ENCODE measurements at regions not wholly inside any gene's neighbourhood (a gene's known extent, or its start where the extent isn't known, plus 50 kb on each side); places are given as distances from the start of the nearest gene placed in this dataset.

DNA sequence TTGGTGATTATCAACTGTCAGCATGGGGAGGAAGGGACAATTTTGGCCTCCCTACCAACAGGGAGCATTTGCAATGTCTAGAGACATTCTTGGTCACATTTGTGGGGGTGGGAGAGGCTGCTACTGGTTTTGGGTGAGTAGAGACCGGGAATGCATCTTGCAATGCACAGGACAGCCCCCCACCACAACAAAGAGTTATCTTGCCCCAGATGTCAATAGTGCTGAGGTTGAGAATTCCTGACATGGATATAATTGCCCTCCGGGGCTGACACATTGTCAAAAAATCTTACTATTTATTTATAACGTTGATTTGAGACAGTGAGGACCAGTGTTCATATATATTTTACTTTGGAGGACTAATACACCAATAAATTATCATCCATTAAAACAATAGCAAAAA is 316.1 kb downstream of the PSAT1 start:
- Histone ChIP-seq H3K36me3 (ENCODE audit: control insufficient read depth, insufficient read depth, low read length) (no peaks in the 10 kb centered on the region), H3K27me3 (ENCODE audit: control insufficient read depth, insufficient read depth, low read length) (no peaks in the 10 kb centered on the region), H3K4me3 (ENCODE audit: low read depth, low read length) (no peak overlapping the region)
- CTCF ChIA-PET: no interaction called here
- DNase-seq (ENCODE audit: low read depth): no peak
- TF ChIP-seq, protein P1, sequence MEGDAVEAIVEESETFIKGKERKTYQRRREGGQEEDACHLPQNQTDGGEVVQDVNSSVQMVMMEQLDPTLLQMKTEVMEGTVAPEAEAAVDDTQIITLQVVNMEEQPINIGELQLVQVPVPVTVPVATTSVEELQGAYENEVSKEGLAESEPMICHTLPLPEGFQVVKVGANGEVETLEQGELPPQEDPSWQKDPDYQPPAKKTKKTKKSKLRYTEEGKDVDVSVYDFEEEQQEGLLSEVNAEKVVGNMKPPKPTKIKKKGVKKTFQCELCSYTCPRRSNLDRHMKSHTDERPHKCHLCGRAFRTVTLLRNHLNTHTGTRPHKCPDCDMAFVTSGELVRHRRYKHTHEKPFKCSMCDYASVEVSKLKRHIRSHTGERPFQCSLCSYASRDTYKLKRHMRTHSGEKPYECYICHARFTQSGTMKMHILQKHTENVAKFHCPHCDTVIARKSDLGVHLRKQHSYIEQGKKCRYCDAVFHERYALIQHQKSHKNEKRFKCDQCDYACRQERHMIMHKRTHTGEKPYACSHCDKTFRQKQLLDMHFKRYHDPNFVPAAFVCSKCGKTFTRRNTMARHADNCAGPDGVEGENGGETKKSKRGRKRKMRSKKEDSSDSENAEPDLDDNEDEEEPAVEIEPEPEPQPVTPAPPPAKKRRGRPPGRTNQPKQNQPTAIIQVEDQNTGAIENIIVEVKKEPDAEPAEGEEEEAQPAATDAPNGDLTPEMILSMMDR (IDR thresholded peaks at IDR 0.05; ENCODE audit: insufficient read depth, low read depth, low read length): no peak
- POLR2A ChIA-PET: no interaction called here

DNA sequence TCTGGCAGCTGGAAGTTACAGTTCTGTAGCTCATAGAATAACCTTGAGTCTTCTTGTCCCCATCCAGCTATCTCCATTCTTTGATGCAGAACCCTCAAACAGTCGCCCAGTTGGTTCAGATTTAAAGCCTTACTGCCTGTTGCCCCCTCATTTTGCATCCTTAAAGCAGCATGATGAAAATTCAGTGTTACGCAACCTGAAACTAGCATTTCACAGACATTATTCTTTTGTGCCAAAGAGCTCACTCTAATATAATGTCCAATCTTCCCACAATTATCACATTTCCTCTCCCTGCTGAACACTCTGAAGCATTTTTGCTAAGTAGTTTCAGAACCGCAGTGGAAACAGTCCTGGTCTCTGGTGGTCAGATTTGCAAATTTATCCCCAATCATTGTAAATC is 318.0 kb downstream of the PSAT1 start:
- no peak for DNase-seq (ENCODE audit: low read depth)
- no peaks in the 10 kb centered on the region for H3K27me3 ChIP-seq (ENCODE audit: control insufficient read depth, insufficient read depth, low read length)
- POLR2A ChIA-PET: no interaction called here
- TF ChIP-seq, protein P1 (IDR thresholded peaks at IDR 0.05; ENCODE audit: insufficient read depth, low read depth, low read length): no peak
- CTCF ChIA-PET: interaction anchor here (1.0 to 1.8 kb wide), 2 partner anchors 12 to 93 kb away, joined by 4 read pairs; no protein-coding TSS in a partner anchor
- no peaks in the 10 kb centered on the region for H3K36me3 ChIP-seq (ENCODE audit: control insufficient read depth, insufficient read depth, low read length)
- H3K4me3 ChIP-seq (ENCODE audit: low read depth, low read length): no peak overlapping the region

DNA sequence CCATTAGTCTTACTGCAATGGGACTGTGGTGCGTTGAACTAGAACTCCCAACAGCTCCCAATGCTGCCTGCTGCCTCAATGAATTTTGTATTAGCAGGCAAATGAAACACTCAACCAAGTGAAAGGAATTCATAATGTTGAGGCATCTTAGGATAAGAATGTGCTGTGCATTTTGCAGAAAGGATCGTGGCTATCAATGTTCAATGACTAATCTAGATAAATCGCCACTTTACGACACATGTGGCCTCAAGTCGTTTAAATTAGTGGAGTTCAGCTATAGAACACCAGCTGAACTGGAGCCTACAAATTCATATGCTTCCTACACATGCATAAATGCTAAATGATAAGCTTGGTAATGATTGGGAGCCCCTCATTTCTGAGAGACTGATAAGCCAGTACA is 318.4 kb downstream of the PSAT1 start:
- H3K36me3 ChIP-seq (ENCODE audit: control insufficient read depth, insufficient read depth, low read length): no peaks in the 10 kb centered on the region
- POLR2A ChIA-PET: no interaction called here
- no peaks in the 10 kb centered on the region for H3K27me3 ChIP-seq (ENCODE audit: control insufficient read depth, insufficient read depth, low read length)
- CTCF ChIA-PET: interaction anchor here (1.0 to 1.8 kb wide), 3 partner anchors 10 to 93 kb away, joined by 4 read pairs; no protein-coding TSS in a partner anchor
- no peak for DNase-seq (ENCODE audit: low read depth)
- H3K4me3 ChIP-seq (ENCODE audit: low read depth, low read length): no peak overlapping the region
- TF ChIP-seq, protein P1 (IDR thresholded peaks at IDR 0.05; ENCODE audit: insufficient read depth, low read depth, low read length): no peak

DNA sequence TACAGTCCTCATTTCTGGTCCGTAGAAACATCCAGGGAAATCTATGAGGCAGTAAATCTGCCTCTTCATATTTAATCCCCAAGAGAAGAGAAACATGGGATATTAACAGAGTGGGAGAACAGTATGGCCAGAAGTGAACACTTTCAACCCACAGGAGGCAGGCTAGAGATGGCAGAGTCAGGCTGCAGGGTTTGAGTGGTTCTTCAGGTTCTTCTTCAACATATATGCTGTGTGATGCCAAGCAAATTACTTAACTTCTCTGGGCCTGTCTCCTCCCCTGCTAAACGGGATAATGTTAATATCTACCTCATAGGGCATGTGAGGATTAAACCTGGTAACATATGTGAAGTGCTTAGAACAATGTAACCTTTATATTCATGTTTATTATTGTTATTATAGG is 321.8 kb downstream of the PSAT1 start:
- no peak overlapping the region for H3K4me3 ChIP-seq (ENCODE audit: low read depth, low read length)
- TF ChIP-seq, protein P1 (IDR thresholded peaks at IDR 0.05; ENCODE audit: insufficient read depth, low read depth, low read length): no peak
- POLR2A ChIA-PET: no interaction called here
- no peaks in the 10 kb centered on the region for H3K36me3 ChIP-seq (ENCODE audit: control insufficient read depth, insufficient read depth, low read length)
- H3K27me3 ChIP-seq (ENCODE audit: control insufficient read depth, insufficient read depth, low read length): no peaks in the 10 kb centered on the region
- CTCF ChIA-PET: no interaction called here
- no peak for DNase-seq (ENCODE audit: low read depth)

- no peak overlapping the region for H3K4me3 ChIP-seq (ENCODE audit: low read depth, low read length)
- POLR2A ChIA-PET: interaction anchor here (0.6 to 1.0 kb wide), 2 partner anchors 87 to 365 kb away, joined by 3 to 4 read pairs; no protein-coding TSS in a partner anchor
- H3K27me3 ChIP-seq (ENCODE audit: control insufficient read depth, insufficient read depth, low read length): no peaks in the 10 kb centered on the region
- DNase-seq (ENCODE audit: low read depth): no peak
- CTCF ChIA-PET: no interaction called here
- TF ChIP-seq, protein P1 (IDR thresholded peaks at IDR 0.05; ENCODE audit: insufficient read depth, low read depth, low read length): no peak
- H3K36me3 ChIP-seq (ENCODE audit: control insufficient read depth, insufficient read depth, low read length): no peaks in the 10 kb centered on the region
These were observed 323.4 kb downstream of the PSAT1 start for GRCh38 chr9:78620303-78620702.

All from BJ (cell line).